ENCODE measurements at regions not wholly inside any gene's neighbourhood (a gene's known extent, or its start where the extent isn't known, plus 50 kb on each side); places are given as distances from the start of the nearest gene placed in this dataset.
"Not testable (repeated sequence)": the region's sequence is repeated elsewhere in the genome, so short reads cannot be mapped to it uniquely, and the experiment has no call there.

- DNase-seq: no peak
These were observed 212.2 kb upstream of the PRR16 start for GRCh38 chr5:120251898-120252297.

GRCh38 chr5:120252839-120253238, 211.3 kb upstream of the PRR16 start:
- DNase-seq: peak; percentile 72

- no peak for DNase-seq
These were observed 209.7 kb upstream of the PRR16 start for GRCh38 chr5:120254385-120254784.

- no peak for DNase-seq
These were observed 208.9 kb upstream of the PRR16 start for GRCh38 chr5:120255214-120255613.

GRCh38 chr5:120256376-120256775, 207.7 kb upstream of the PRR16 start:
- DNase-seq: no peak

GRCh38 chr5:120257358-120257971, 206.6 kb upstream of the PRR16 start:
- no peak for DNase-seq

- no peak for DNase-seq
These were observed 206.0 kb upstream of the PRR16 start for GRCh38 chr5:120258123-120258522.

- no peak for DNase-seq
These were observed 203.4 kb upstream of the PRR16 start for GRCh38 chr5:120260651-120261050.

GRCh38 chr5:120270498-120270897, 193.6 kb upstream of the PRR16 start:
- no peak for DNase-seq

GRCh38 chr5:120293796-120294195, 170.3 kb upstream of the PRR16 start:
- DNase-seq: no peak

- no peak for DNase-seq
These were observed 166.5 kb upstream of the PRR16 start for GRCh38 chr5:120297616-120298015.

GRCh38 chr5:120298981-120299380, 165.1 kb upstream of the PRR16 start:
- no peak for DNase-seq

GRCh38 chr5:120304663-120305062, 159.4 kb upstream of the PRR16 start:
- DNase-seq: no peak

- no peak for DNase-seq
These were observed 157.8 kb upstream of the PRR16 start for GRCh38 chr5:120306303-120306702.

- no peak for DNase-seq
These were observed 149.9 kb upstream of the PRR16 start for GRCh38 chr5:120314191-120314590.

- DNase-seq: no peak
These were observed 143.5 kb upstream of the PRR16 start for GRCh38 chr5:120320626-120321025.

- no peak for DNase-seq
These were observed 137.4 kb upstream of the PRR16 start for GRCh38 chr5:120326651-120327050.

GRCh38 chr5:120327180-120327579, 136.9 kb upstream of the PRR16 start:
- DNase-seq: no peak

GRCh38 chr5:120329095-120329494, 135.0 kb upstream of the PRR16 start:
- no peak for DNase-seq

- no peak for DNase-seq
These were observed 133.5 kb upstream of the PRR16 start for GRCh38 chr5:120330558-120330957.

GRCh38 chr5:120344181-120344580, 119.9 kb upstream of the PRR16 start:
- no peak for DNase-seq

GRCh38 chr5:120345947-120346346, 118.2 kb upstream of the PRR16 start:
- DNase-seq: no peak

GRCh38 chr5:120351071-120351470, 113.0 kb upstream of the PRR16 start:
- DNase-seq: not testable (repeated sequence)

GRCh38 chr5:120354126-120354525, 110.0 kb upstream of the PRR16 start:
- DNase-seq: no peak

- no peak for DNase-seq
These were observed 105.2 kb upstream of the PRR16 start for GRCh38 chr5:120358949-120359348.

- no peak for DNase-seq
These were observed 102.2 kb upstream of the PRR16 start for GRCh38 chr5:120361941-120362340.
